ENCODE measurements at regions not wholly inside any gene's neighbourhood (a gene's known extent, or its start where the extent isn't known, plus 50 kb on each side); places are given as distances from the start of the nearest gene placed in this dataset.

GRCh38 chr1:229146647-229147046, 124.3 kb upstream of the RAB4A start:
- no peak for DNase-seq
- Mint-ChIP-seq H3K27me3 (ENCODE audit: insufficient read depth) (peaks cover 8% of the 10 kb centered on the region), H3K36me3 (ENCODE audit: low read depth) (no peaks in the 10 kb centered on the region; the same call in 1 of the 2 replicates), H3K4me3 (no peak overlapping the region), H3K9me3 (peaks cover 24% of the 10 kb centered on the region), H3K27ac (no peak overlapping the region), H3K4me1 (ENCODE audit: low read depth) (no peaks in the 10 kb centered on the region)
- TF ChIP-seq CTCF (IDR thresholded peaks at IDR 0.05), result no peak

- Mint-ChIP-seq H3K27me3 (ENCODE audit: insufficient read depth) (peaks cover 8% of the 10 kb centered on the region), H3K4me3 (no peak overlapping the region), H3K27ac (no peak overlapping the region), H3K4me1 (ENCODE audit: low read depth) (no peaks in the 10 kb centered on the region), H3K36me3 (ENCODE audit: low read depth) (no peaks in the 10 kb centered on the region; the same call in 1 of the 2 replicates), H3K9me3 (peaks cover 24% of the 10 kb centered on the region)
- TF ChIP-seq CTCF (IDR thresholded peaks at IDR 0.05), result no peak
- no peak for DNase-seq
Observed at GRCh38 chr1:229147072-229147471, 123.8 kb upstream of the RAB4A start.

GRCh38 chr1:229148041-229148671, 122.8 kb upstream of the RAB4A start:
- no peak for DNase-seq
- no peak for TF ChIP-seq CTCF (IDR thresholded peaks at IDR 0.05)
- no peaks in the 10 kb centered on the region for H3K4me1 Mint-ChIP-seq (ENCODE audit: low read depth)

GRCh38 chr1:229148743-229149142, 122.2 kb upstream of the RAB4A start:
- Mint-ChIP-seq H3K9me3 (peaks cover 19% of the 10 kb centered on the region), H3K27me3 (ENCODE audit: insufficient read depth) (peaks cover 6% of the 10 kb centered on the region), H3K36me3 (ENCODE audit: low read depth) (no peaks in the 10 kb centered on the region; the same call in 1 of the 2 replicates), H3K4me3 (no peak overlapping the region), H3K4me1 (ENCODE audit: low read depth) (no peaks in the 10 kb centered on the region), H3K27ac (no peak overlapping the region)
- TF ChIP-seq CTCF (IDR thresholded peaks at IDR 0.05), result no peak
- DNase-seq, result no peak

More at GRCh38 chr1:229148041-229148671, 122.8 kb upstream of the RAB4A start:
- Mint-ChIP-seq H3K27me3 (ENCODE audit: insufficient read depth) (peaks cover 8% of the 10 kb centered on the region), H3K9me3 (peaks cover 19% of the 10 kb centered on the region), H3K4me3 (no peak overlapping the region), H3K27ac (no peak overlapping the region), H3K36me3 (ENCODE audit: low read depth) (no peaks in the 10 kb centered on the region; the same call in 1 of the 2 replicates)

- peaks cover 19% of the 10 kb centered on the region for H3K9me3 Mint-ChIP-seq
- no peak overlapping the region for H3K27ac Mint-ChIP-seq
- peaks cover 6% of the 10 kb centered on the region for H3K27me3 Mint-ChIP-seq (ENCODE audit: insufficient read depth)
- no peak for DNase-seq
- no peaks in the 10 kb centered on the region; the same call in 1 of the 2 replicates for H3K36me3 Mint-ChIP-seq (ENCODE audit: low read depth)
- no peak overlapping the region for H3K4me3 Mint-ChIP-seq
- no peak for TF ChIP-seq CTCF (IDR thresholded peaks at IDR 0.05)
- H3K4me1 Mint-ChIP-seq (ENCODE audit: low read depth), result no peaks in the 10 kb centered on the region
Observed at GRCh38 chr1:229149435-229149834, 121.5 kb upstream of the RAB4A start.

All from HFFc6 (cell line).